IMR-90 (cell line): ENCODE measurements at regions not wholly inside any gene's neighbourhood (a gene's known extent, or its start where the extent isn't known, plus 50 kb on each side); places are given as distances from the start of the nearest gene placed in this dataset.

Experiments
- ATAC-seq: fragments of 200-7000 bp; cut with Tn5 transposase; 2 replicates; pipeline ENCODE4 v1.9.1; 2020; ENCODE audit warnings: low read depth, mild to moderate bottlenecking, moderate library complexity
- BruUV-seq: library from RNA; stranded (reverse); fragments of 400-500 nt; replicated peaks from 2 replicates; lab custom pipeline; 2021; lab: Mats Ljungman, UMichigan
- CTCF ChIA-PET: fragments of 300-600 bp; formaldehyde crosslinking; extraction: SDS; loops from one replicate; lab custom pipeline; 2021; ENCODE audit warnings: antibody characterized with exemption; lab: Yijun Ruan, JAX
- POLR2A ChIA-PET: fragments of 300-600 bp; sonication (Branson Sonifier 250); formaldehyde crosslinking; loops from one replicate; lab custom pipeline; 2022; ENCODE audit warnings: antibody characterized with exemption; ENCODE audit not compliant: unreplicated experiment; lab: Charles Lee
- DNase-seq: peaks from one replicate; pipeline ENCODE4 v3.0.0; 2013
- H2AFZ ChIP-seq: replicated peaks from 2 replicates; pipeline ENCODE3; 2013; ENCODE audit warnings: low read length, mild to moderate bottlenecking; ENCODE audit not compliant: poor library complexity
- H2AK5ac ChIP-seq: 2 replicates; pipeline ENCODE4 v1.6.1; 2013; ENCODE audit warnings: low read depth, low read length, inconsistent platforms
- H2AK9ac ChIP-seq: replicated peaks from 2 replicates; pipeline ENCODE3; 2013; ENCODE audit warnings: mild to moderate bottlenecking, low read depth, low read length, moderate library complexity; ENCODE audit not compliant: poor library complexity
- H2BK120ac ChIP-seq: 2 replicates; pipeline ENCODE4 v1.6.1; 2013; ENCODE audit warnings: low read depth, low read length, inconsistent platforms
- H2BK15ac ChIP-seq: 3 replicates; pipeline ENCODE4 v1.6.1; 2013; ENCODE audit warnings: low read depth, low read length, inconsistent platforms
- H2BK20ac ChIP-seq: 2 replicates; pipeline ENCODE4 v1.6.1; 2013; ENCODE audit warnings: low read depth, mild to moderate bottlenecking, inconsistent platforms, low read length, moderate library complexity
- H2BK5ac ChIP-seq: 2 replicates; pipeline ENCODE4 v1.6.1; 2013; ENCODE audit warnings: mild to moderate bottlenecking, low read depth, low read length, inconsistent platforms; ENCODE audit not compliant: poor library complexity, severe bottlenecking
- H3K14ac ChIP-seq: replicated peaks from 2 replicates; pipeline ENCODE4 v1.6.1; 2013; ENCODE audit warnings: low read depth, low read length, inconsistent platforms
- H3K18ac ChIP-seq: 2 replicates; pipeline ENCODE4 v1.6.1; 2013; ENCODE audit warnings: low read depth, low read length, control low read depth
- H3K23ac ChIP-seq: 2 replicates; pipeline ENCODE4 v1.6.1; 2013; ENCODE audit warnings: low read depth, low read length, inconsistent platforms
- H3K27ac ChIP-seq: 2 replicates; pipeline ENCODE4 v1.5.1; 2013; ENCODE audit warnings: mild to moderate bottlenecking, control low read depth, low read length; ENCODE audit not compliant: insufficient read depth
- H3K27me3 ChIP-seq: 2 replicates; pipeline ENCODE4 v1.6.1; 2013; ENCODE audit warnings: low read length; ENCODE audit not compliant: control insufficient read depth, insufficient read depth
- H3K36me3 ChIP-seq: 2 replicates; pipeline ENCODE4 v1.6.1; 2013; ENCODE audit warnings: low read length, mixed read lengths; ENCODE audit not compliant: control insufficient read depth, insufficient read depth
- H3K4ac ChIP-seq: 2 replicates; pipeline ENCODE4 v1.6.1; 2013; ENCODE audit warnings: low read depth, low read length, inconsistent platforms
- H3K4me1 ChIP-seq: 2 replicates; pipeline ENCODE4 v1.6.1; 2013; ENCODE audit warnings: low read length, mixed read lengths; ENCODE audit not compliant: control insufficient read depth, insufficient read depth
- H3K4me2 ChIP-seq: 2 replicates; pipeline ENCODE4 v1.6.1; 2013; ENCODE audit warnings: low read depth, mild to moderate bottlenecking, control low read depth, low read length, moderate library complexity
- H3K4me3 ChIP-seq: 2 replicates; pipeline ENCODE4 v1.5.1; 2013; ENCODE audit warnings: low read depth, mild to moderate bottlenecking, control low read depth, low read length, moderate library complexity; ENCODE audit not compliant: insufficient read depth
- H3K56ac ChIP-seq: 2 replicates; pipeline ENCODE4 v1.6.1; 2013; ENCODE audit warnings: low read length, inconsistent platforms; ENCODE audit not compliant: insufficient read depth; ENCODE audit errors: extremely low read depth
- H3K79me1 ChIP-seq, 2 experiments: 2 replicates each; pipeline ENCODE4 v1.6.1; 2013; ENCODE audit warnings: low read length in 2 of 2, inconsistent platforms in 1 of 2, low read depth in 1 of 2
- H3K9ac ChIP-seq: 2 replicates; pipeline ENCODE4 v1.6.1; 2013; ENCODE audit warnings: low read depth, low read length, control low read depth
- H3K9me1 ChIP-seq: 2 replicates; pipeline ENCODE4 v1.6.1; 2013; ENCODE audit warnings: low read length, inconsistent platforms; ENCODE audit not compliant: insufficient read depth
- H3K9me3 ChIP-seq: 2 replicates; pipeline ENCODE4 v1.6.1; 2013; ENCODE audit warnings: low read length; ENCODE audit not compliant: control insufficient read depth, insufficient read depth
- H4K20me1 ChIP-seq: 2 replicates; pipeline ENCODE4 v1.6.1; 2013; ENCODE audit warnings: low read length, inconsistent platforms; ENCODE audit not compliant: insufficient read depth
- H4K5ac ChIP-seq: 2 replicates; pipeline ENCODE4 v1.6.1; 2013; ENCODE audit warnings: mild to moderate bottlenecking, low read depth, low read length, control low read depth
- H4K8ac ChIP-seq, 2 experiments: 2 replicates each; pipeline ENCODE4 v1.6.1; 2013; ENCODE audit warnings: low read depth in 2 of 2, low read length in 2 of 2, control low read depth in 1 of 2, inconsistent platforms in 1 of 2
- H4K91ac ChIP-seq: 2 replicates; pipeline ENCODE4 v1.6.1; 2013; ENCODE audit warnings: low read depth, low read length, inconsistent platforms; ENCODE audit not compliant: insufficient read depth
- FOS ChIP-seq: fragments of 150-350 bp; IDR thresholded peaks from 2 replicates; pipeline ENCODE4 v1.6.1; 2016; ENCODE audit warnings: low read depth, low read length
- POLR2A ChIP-seq: IDR thresholded peaks from 2 replicates; pipeline ENCODE4 v1.6.1; 2012; ENCODE audit warnings: mild to moderate bottlenecking, low read depth, low read length
- RAD21 ChIP-seq: IDR thresholded peaks from 2 replicates; pipeline ENCODE4 v1.6.1; 2012; ENCODE audit warnings: low read length, improper control_type of control experiment
- WGBS, 2 experiments: methylation state at CpG; one replicate each; pipeline versions ENCODE4 v1.1.5 to v1.1.7; 2013; ENCODE audit warnings: missing lambda C conversion rate in 2 of 2; ENCODE audit not compliant: insufficient read length in 1 of 2; ENCODE audit errors: extremely low coverage in 2 of 2; 5-methylcytosine and 5-hydroxymethylcytosine counted together
- dilution Hi-C: fragments of 300-500 bp; cut with HindIII; formaldehyde crosslinking; loops from one replicate; pipeline ENCODE4 v1.14.3; 2018; ENCODE audit warnings: low sequenced_read_pairs; ENCODE audit not compliant: unreplicated experiment
- in situ Hi-C: fragments of 300-500 bp; cut with MboI; formaldehyde crosslinking; loops from 3 replicates; pipeline ENCODE4 v1.14.3; 2019; ENCODE audit warnings: low sequenced_read_pairs, inconsistent platforms, mixed read lengths
- intact Hi-C: fragments of 100-400 bp; cut with micrococcal nuclease; formaldehyde crosslinking; loops from 2 replicates; pipeline ENCODE4 v1.10.0; 2022

- 0% methylated on average over 2 of the region's 7 CpGs; no CpG with 5 or more reads in 1 of the 2 experiments for WGBS, 2 experiments
- Histone ChIP-seq H3K14ac (peak overlapping the region; percentile 96), H3K9me1 (no peaks in the 10 kb centered on the region; the same call in 1 of the 2 replicates), H3K27me3 (no peaks in the 10 kb centered on the region), H3K4me1 (peaks cover 6% of the 10 kb centered on the region), H2AK5ac (no peak overlapping the region), H2AK9ac (peak overlapping the region; percentile 76), H2BK5ac (peak overlapping the region; percentile 96), H3K79me1 (peaks cover 4 to 10% of the 10 kb centered on the region in 2 experiments; a peak in 3 of 4 replicates), H2AFZ (peak overlapping the region; percentile 36), H3K9ac (peak overlapping the region; percentile 79), H2BK15ac (peak overlapping the region; percentile 63; the same call in 1 of the 3 replicates), H2BK20ac (peak overlapping the region; percentile 97), H2BK120ac (peak overlapping the region; percentile 97), H3K27ac (peak overlapping the region; percentile 90), H3K4ac (peak overlapping the region; percentile 95), H3K56ac (peak overlapping the region; percentile 99), H3K18ac (peak overlapping the region; percentile 95), H4K20me1 (no peaks in the 10 kb centered on the region), H4K91ac (peak overlapping the region; percentile 98), H4K8ac (peak overlapping the region; percentile 68 to 89), H3K9me3 (0 out of 2 replicates have a peak, but pooled peaks cover 1% of the 10 kb centered on the region), H3K23ac (peak overlapping the region; percentile 94), H4K5ac (peak overlapping the region; percentile 92), H3K4me3 (peak overlapping the region; percentile 11; the same call in 1 of the 2 replicates), H3K36me3 (no peaks in the 10 kb centered on the region), H3K4me2 (peak overlapping the region; percentile 80)
- peak; percentile 92 for TF ChIP-seq FOS
- TF ChIP-seq POLR2A = no peak; the same call in none of the 2 replicates
- peak; percentile 29; the same call in 1 of the 2 replicates for TF ChIP-seq RAD21
- in situ Hi-C loops = loop anchor here (10.0 kb wide), 2 partner anchors 220 to 1400 kb away; no protein-coding TSS in a partner anchor
- TSS peak; percentile 91 for BruUV-seq
- peak; percentile 69 for ATAC-seq
- dilution Hi-C loops = no loop called here
- ChIA-PET CTCF (no interaction called here), POLR2A (interaction anchor here (0.6 to 1.1 kb wide), 3 partner anchors 9 to 64 kb away, joined by 3 to 4 read pairs (median 3); no protein-coding TSS in a partner anchor)
- intact Hi-C loops = loop anchor here (1.0 to 10.0 kb wide), 9 partner anchors 152 to 1400 kb away; partner anchors contain the start of gene BDNF
- DNase-seq = peak; percentile 98
Measured at GRCh38 chr11:27934830-27935145, 173.2 kb downstream of the KIF18A start.
